HepG2 (cell line): ENCODE measurements at regions not wholly inside any gene's neighbourhood (a gene's known extent, or its start where the extent isn't known, plus 50 kb on each side); places are given as distances from the start of the nearest gene placed in this dataset.
A peak's percentile ranks its signal among the peaks of the same experiment; 100 is the strongest.

Experiments
- ARID4A ChIP-seq: sonication (generic); formaldehyde crosslinking; IDR thresholded peaks from 2 replicates; pipeline ENCODE4 v1.5.0; 2020; ENCODE audit warnings: mild to moderate bottlenecking, missing genetic modification reagents, borderline replicate concordance
- BRD4 ChIP-seq: sonication (generic); formaldehyde crosslinking; IDR thresholded peaks from 2 replicates; pipeline ENCODE4 v1.4.0; 2020; ENCODE audit warnings: missing genetic modification reagents
- CAMTA2 ChIP-seq: sonication (generic); formaldehyde crosslinking; IDR thresholded peaks from 2 replicates; pipeline ENCODE4 v1.4.0; 2020; ENCODE audit warnings: mild to moderate bottlenecking, missing genetic modification reagents, borderline replicate concordance
- GMEB1 ChIP-seq: sonication (generic); formaldehyde crosslinking; IDR thresholded peaks from 2 replicates; pipeline ENCODE4 v1.5.1; 2020; ENCODE audit warnings: missing genetic modification reagents, mild to moderate bottlenecking, borderline replicate concordance
- HDAC6 ChIP-seq: fragments of 200-600 bp; sonication (generic); IDR thresholded peaks from 2 replicates; pipeline ENCODE4 v1.7.0; 2017; ENCODE audit warnings: mild to moderate bottlenecking, antibody characterized with exemption, low read length, low read depth
- KDM2A ChIP-seq: sonication (generic); formaldehyde crosslinking; IDR thresholded peaks from 2 replicates; pipeline ENCODE4 v1.4.0; 2020; ENCODE audit warnings: low read depth, missing genetic modification reagents, borderline replicate concordance
- NFYC ChIP-seq: IDR thresholded peaks from 2 replicates; pipeline ENCODE4 v1.6.1; 2016; ENCODE audit warnings: missing genetic modification reagents, missing compliant biosample characterization
- POLR2AphosphoS5 ChIP-seq: IDR thresholded peaks from 2 replicates; pipeline ENCODE4 v1.6.1; 2012; ENCODE audit warnings: low read depth, low read length
- RARA ChIP-seq: IDR thresholded peaks from 2 replicates; pipeline ENCODE4 v1.6.1; 2016; ENCODE audit warnings: missing genetic modification reagents, missing compliant biosample characterization
- RARG ChIP-seq: sonication (generic); formaldehyde crosslinking; IDR thresholded peaks from 2 replicates; pipeline ENCODE4 v1.4.0; 2020; ENCODE audit warnings: low read depth, mild to moderate bottlenecking, missing genetic modification reagents
- RBAK ChIP-seq: sonication (generic); formaldehyde crosslinking; IDR thresholded peaks from 2 replicates; pipeline ENCODE4 v1.5.1; 2020; ENCODE audit warnings: mild to moderate bottlenecking, missing genetic modification reagents
- SCMH1 ChIP-seq: sonication (generic); formaldehyde crosslinking; IDR thresholded peaks from 2 replicates; pipeline ENCODE4 v1.9.0; 2021; ENCODE audit warnings: missing genetic modification reagents, mild to moderate bottlenecking, borderline replicate concordance
- SMARCC2 ChIP-seq: fragments of 450-650 bp; IDR thresholded peaks from 2 replicates; pipeline ENCODE4 v1.6.1; 2017; ENCODE audit warnings: antibody characterized with exemption, mild to moderate bottlenecking
- THYN1 ChIP-seq: sonication (generic); formaldehyde crosslinking; IDR thresholded peaks from 2 replicates; pipeline ENCODE4 v1.8.1; 2023; ENCODE audit warnings: low read depth, mild to moderate bottlenecking, moderate library complexity, missing genetic modification reagents, borderline replicate concordance
- TRIM22 ChIP-seq: fragments of 450-650 bp; IDR thresholded peaks from 2 replicates; pipeline ENCODE4 v1.6.1; 2017
- ZBTB42 ChIP-seq: sonication (generic); formaldehyde crosslinking; IDR thresholded peaks from 2 replicates; pipeline ENCODE4 v1.5.0; 2020; ENCODE audit warnings: mild to moderate bottlenecking, missing genetic modification reagents
- ZBTB44 ChIP-seq: sonication (generic); formaldehyde crosslinking; IDR thresholded peaks from 2 replicates; pipeline ENCODE4 v1.4.0; 2020; ENCODE audit warnings: missing genetic modification reagents
- ZNF331 ChIP-seq: sonication (generic); formaldehyde crosslinking; IDR thresholded peaks from 2 replicates; pipeline ENCODE4 v1.4.0; 2020; ENCODE audit warnings: missing genetic modification reagents
- ZNF484 ChIP-seq: sonication (generic); formaldehyde crosslinking; IDR thresholded peaks from 2 replicates; pipeline ENCODE4 v1.5.1; 2020; ENCODE audit warnings: mild to moderate bottlenecking, low read depth, missing genetic modification reagents, borderline replicate concordance
- ZNF549 ChIP-seq: sonication (generic); formaldehyde crosslinking; IDR thresholded peaks from 2 replicates; pipeline ENCODE4 v1.5.0; 2020; ENCODE audit warnings: missing genetic modification reagents
- ZNF720 ChIP-seq: sonication (generic); formaldehyde crosslinking; IDR thresholded peaks from 2 replicates; pipeline ENCODE4 v1.4.0; 2020; ENCODE audit warnings: missing genetic modification reagents
- ZSCAN22 ChIP-seq: sonication (generic); formaldehyde crosslinking; IDR thresholded peaks from 2 replicates; pipeline ENCODE4 v1.4.0; 2020; ENCODE audit warnings: mild to moderate bottlenecking, missing genetic modification reagents

GRCh38 chr9:97788763-97789663 lies 64.0 kb upstream of the FOXE1 start (continued):
- no peak for TF ChIP-seq TRIM22
- no peak for TF ChIP-seq RARG (CRISPR knock-in tag)
- no peak for TF ChIP-seq SCMH1 (CRISPR knock-in tag)
- 0 out of 2 replicates have a peak, but pooled peaks have one; percentile 55 for TF ChIP-seq ZNF331 (CRISPR knock-in tag)
- TF ChIP-seq ZNF549 (CRISPR knock-in tag): no peak
- TF ChIP-seq POLR2AphosphoS5: no peak
- no peak for TF ChIP-seq RBAK (CRISPR knock-in tag)
- TF ChIP-seq ZSCAN22: no peak
- no peak for TF ChIP-seq ZNF720 (CRISPR knock-in tag)
- no peak for TF ChIP-seq ZBTB44 (CRISPR knock-in tag)
- no peak for TF ChIP-seq NFYC
- no peak for TF ChIP-seq THYN1
- no peak for TF ChIP-seq SMARCC2
- peak; percentile 52 for TF ChIP-seq RARA
- TF ChIP-seq HDAC6: no peak
- TF ChIP-seq KDM2A: 0 out of 2 replicates have a peak, but pooled peaks have one; percentile 27
- TF ChIP-seq BRD4 (CRISPR knock-in tag): no peak
- TF ChIP-seq CAMTA2 (CRISPR knock-in tag): no peak
- TF ChIP-seq ZBTB42: no peak
- no peak for TF ChIP-seq ZNF484 (CRISPR knock-in tag)
- no peak for TF ChIP-seq GMEB1
- no peak for TF ChIP-seq ARID4A (CRISPR knock-in tag)
